Middle frontal gyrus (tissue), 1 donor: ENCODE measurements at regions not wholly inside any gene's neighbourhood (a gene's known extent, or its start where the extent isn't known, plus 50 kb on each side); places are given as distances from the start of the nearest gene placed in this dataset.
"Not testable (repeated sequence)": the region's sequence is repeated elsewhere in the genome, so short reads cannot be mapped to it uniquely, and the experiment has no call there.

Experiments used
- DNase-seq: peaks from one replicate; pipeline ENCODE4 v3.0.0-alpha.2; 2015; ENCODE audit warnings: low spot score; ENCODE audit errors: extremely low spot score

GRCh38 chr1:83039091-83039490, 959.8 kb downstream of the TTLL7 start:
- DNase-seq, result not testable (repeated sequence)

GRCh38 chr1:83034851-83035250, 964.1 kb downstream of the TTLL7 start:
- no peak for DNase-seq

GRCh38 chr1:83033682-83034081, 965.2 kb downstream of the TTLL7 start:
- no peak for DNase-seq

GRCh38 chr1:83029916-83030315, 969.0 kb downstream of the TTLL7 start:
- no peak for DNase-seq

- DNase-seq, result no peak
Measured at GRCh38 chr1:83029050-83029449, 969.9 kb downstream of the TTLL7 start.

- DNase-seq, result no peak
Measured at GRCh38 chr1:83028467-83028866, 970.5 kb downstream of the TTLL7 start.

GRCh38 chr1:83027511-83027910, 971.4 kb downstream of the TTLL7 start:
- DNase-seq, result no peak

- DNase-seq, result no peak
Measured at GRCh38 chr1:83026745-83027144, 972.2 kb downstream of the TTLL7 start.

- no peak for DNase-seq
Measured at GRCh38 chr1:83024251-83024767, 974.6 kb downstream of the TTLL7 start.

- no peak for DNase-seq
Measured at GRCh38 chr1:83023212-83023611, 975.7 kb downstream of the TTLL7 start.

GRCh38 chr1:83022206-83022605, 976.7 kb downstream of the TTLL7 start:
- no peak for DNase-seq

GRCh38 chr1:83017701-83018100, 981.2 kb downstream of the TTLL7 start:
- DNase-seq, result no peak

GRCh38 chr1:83017276-83017675, 981.7 kb downstream of the TTLL7 start:
- DNase-seq, result no peak

GRCh38 chr1:83016354-83016849, 982.5 kb downstream of the TTLL7 start:
- no peak for DNase-seq

GRCh38 chr1:83015163-83015562, 983.8 kb downstream of the TTLL7 start:
- DNase-seq, result no peak

GRCh38 chr1:83012950-83013349, 986.0 kb downstream of the TTLL7 start:
- no peak for DNase-seq

- DNase-seq, result no peak
Measured at GRCh38 chr1:83011265-83011664, 987.7 kb downstream of the TTLL7 start.

- DNase-seq, result no peak
Measured at GRCh38 chr1:83006271-83006670, 992.7 kb downstream of the TTLL7 start.

- no peak for DNase-seq
Measured at GRCh38 chr1:83000286-83000685, 998.6 kb downstream of the TTLL7 start.

- DNase-seq, result no peak
Measured at GRCh38 chr1:82995951-82996350, 1003.0 kb downstream of the TTLL7 start.

GRCh38 chr1:82994616-82995263, 1004.2 kb downstream of the TTLL7 start:
- no peak for DNase-seq

- DNase-seq, result no peak
Measured at GRCh38 chr1:82991569-82991968, 1007.4 kb downstream of the TTLL7 start.

- DNase-seq, result no peak
Measured at GRCh38 chr1:82979593-82980236, 1019.2 kb downstream of the TTLL7 start.
